IMR-90 (cell line): ENCODE measurements at regions not wholly inside any gene's neighbourhood (a gene's known extent, or its start where the extent isn't known, plus 50 kb on each side); places are given as distances from the start of the nearest gene placed in this dataset.

Source experiments
- ATAC-seq: fragments of 200-7000 bp; cut with Tn5 transposase; 2 replicates; pipeline ENCODE4 v1.9.1; 2020; ENCODE audit warnings: low read depth, mild to moderate bottlenecking, moderate library complexity
- BruUV-seq: library from RNA; stranded (reverse); fragments of 400-500 nt; replicated peaks from 2 replicates; lab custom pipeline; 2021; lab: Mats Ljungman, UMichigan
- CTCF ChIA-PET: fragments of 300-600 bp; formaldehyde crosslinking; extraction: SDS; loops from one replicate; lab custom pipeline; 2021; ENCODE audit warnings: antibody characterized with exemption; lab: Yijun Ruan, JAX
- POLR2A ChIA-PET: fragments of 300-600 bp; sonication (Branson Sonifier 250); formaldehyde crosslinking; loops from one replicate; lab custom pipeline; 2022; ENCODE audit warnings: antibody characterized with exemption; ENCODE audit not compliant: unreplicated experiment; lab: Charles Lee
- DNase-seq: peaks from one replicate; pipeline ENCODE4 v3.0.0; 2013
- H2AFZ ChIP-seq: replicated peaks from 2 replicates; pipeline ENCODE3; 2013; ENCODE audit warnings: low read length, mild to moderate bottlenecking; ENCODE audit not compliant: poor library complexity
- H2AK5ac ChIP-seq: 2 replicates; pipeline ENCODE4 v1.6.1; 2013; ENCODE audit warnings: low read depth, low read length, inconsistent platforms
- H2AK9ac ChIP-seq: replicated peaks from 2 replicates; pipeline ENCODE3; 2013; ENCODE audit warnings: mild to moderate bottlenecking, low read depth, low read length, moderate library complexity; ENCODE audit not compliant: poor library complexity
- H2BK120ac ChIP-seq: 2 replicates; pipeline ENCODE4 v1.6.1; 2013; ENCODE audit warnings: low read depth, low read length, inconsistent platforms
- H2BK15ac ChIP-seq: 3 replicates; pipeline ENCODE4 v1.6.1; 2013; ENCODE audit warnings: low read depth, low read length, inconsistent platforms
- H2BK20ac ChIP-seq: 2 replicates; pipeline ENCODE4 v1.6.1; 2013; ENCODE audit warnings: low read depth, mild to moderate bottlenecking, inconsistent platforms, low read length, moderate library complexity
- H2BK5ac ChIP-seq: 2 replicates; pipeline ENCODE4 v1.6.1; 2013; ENCODE audit warnings: mild to moderate bottlenecking, low read depth, low read length, inconsistent platforms; ENCODE audit not compliant: poor library complexity, severe bottlenecking
- H3K14ac ChIP-seq: replicated peaks from 2 replicates; pipeline ENCODE4 v1.6.1; 2013; ENCODE audit warnings: low read depth, low read length, inconsistent platforms
- H3K18ac ChIP-seq: 2 replicates; pipeline ENCODE4 v1.6.1; 2013; ENCODE audit warnings: low read depth, low read length, control low read depth
- H3K23ac ChIP-seq: 2 replicates; pipeline ENCODE4 v1.6.1; 2013; ENCODE audit warnings: low read depth, low read length, inconsistent platforms
- H3K27ac ChIP-seq: 2 replicates; pipeline ENCODE4 v1.5.1; 2013; ENCODE audit warnings: mild to moderate bottlenecking, control low read depth, low read length; ENCODE audit not compliant: insufficient read depth
- H3K27me3 ChIP-seq: 2 replicates; pipeline ENCODE4 v1.6.1; 2013; ENCODE audit warnings: low read length; ENCODE audit not compliant: control insufficient read depth, insufficient read depth
- H3K36me3 ChIP-seq: 2 replicates; pipeline ENCODE4 v1.6.1; 2013; ENCODE audit warnings: low read length, mixed read lengths; ENCODE audit not compliant: control insufficient read depth, insufficient read depth
- H3K4ac ChIP-seq: 2 replicates; pipeline ENCODE4 v1.6.1; 2013; ENCODE audit warnings: low read depth, low read length, inconsistent platforms
- H3K4me1 ChIP-seq: 2 replicates; pipeline ENCODE4 v1.6.1; 2013; ENCODE audit warnings: low read length, mixed read lengths; ENCODE audit not compliant: control insufficient read depth, insufficient read depth
- H3K4me2 ChIP-seq: 2 replicates; pipeline ENCODE4 v1.6.1; 2013; ENCODE audit warnings: low read depth, mild to moderate bottlenecking, control low read depth, low read length, moderate library complexity
- H3K4me3 ChIP-seq: 2 replicates; pipeline ENCODE4 v1.5.1; 2013; ENCODE audit warnings: low read depth, mild to moderate bottlenecking, control low read depth, low read length, moderate library complexity; ENCODE audit not compliant: insufficient read depth
- H3K56ac ChIP-seq: 2 replicates; pipeline ENCODE4 v1.6.1; 2013; ENCODE audit warnings: low read length, inconsistent platforms; ENCODE audit not compliant: insufficient read depth; ENCODE audit errors: extremely low read depth
- H3K79me1 ChIP-seq, 2 experiments: 2 replicates each; pipeline ENCODE4 v1.6.1; 2013; ENCODE audit warnings: low read length in 2 of 2, inconsistent platforms in 1 of 2, low read depth in 1 of 2
- H3K9ac ChIP-seq: 2 replicates; pipeline ENCODE4 v1.6.1; 2013; ENCODE audit warnings: low read depth, low read length, control low read depth
- H3K9me1 ChIP-seq: 2 replicates; pipeline ENCODE4 v1.6.1; 2013; ENCODE audit warnings: low read length, inconsistent platforms; ENCODE audit not compliant: insufficient read depth
- H3K9me3 ChIP-seq: 2 replicates; pipeline ENCODE4 v1.6.1; 2013; ENCODE audit warnings: low read length; ENCODE audit not compliant: control insufficient read depth, insufficient read depth
- H4K20me1 ChIP-seq: 2 replicates; pipeline ENCODE4 v1.6.1; 2013; ENCODE audit warnings: low read length, inconsistent platforms; ENCODE audit not compliant: insufficient read depth
- H4K5ac ChIP-seq: 2 replicates; pipeline ENCODE4 v1.6.1; 2013; ENCODE audit warnings: mild to moderate bottlenecking, low read depth, low read length, control low read depth
- H4K8ac ChIP-seq, 2 experiments: 2 replicates each; pipeline ENCODE4 v1.6.1; 2013; ENCODE audit warnings: low read depth in 2 of 2, low read length in 2 of 2, control low read depth in 1 of 2, inconsistent platforms in 1 of 2
- H4K91ac ChIP-seq: 2 replicates; pipeline ENCODE4 v1.6.1; 2013; ENCODE audit warnings: low read depth, low read length, inconsistent platforms; ENCODE audit not compliant: insufficient read depth
- CEBPB ChIP-seq: IDR thresholded peaks from 2 replicates; pipeline ENCODE4 v1.6.1; 2012; ENCODE audit warnings: low read depth, low read length, improper control_type of control experiment
- CHD1 ChIP-seq: IDR thresholded peaks from 2 replicates; pipeline ENCODE4 v1.6.1; 2012; ENCODE audit warnings: low read depth, low read length, improper control_type of control experiment
- FOS ChIP-seq: fragments of 150-350 bp; IDR thresholded peaks from 2 replicates; pipeline ENCODE4 v1.6.1; 2016; ENCODE audit warnings: low read depth, low read length
- MAFK ChIP-seq: IDR thresholded peaks from 2 replicates; pipeline ENCODE4 v1.6.1; 2012; ENCODE audit warnings: low read depth, low read length, improper control_type of control experiment
- MAZ ChIP-seq: IDR thresholded peaks from 2 replicates; pipeline ENCODE4 v1.6.1; 2012; ENCODE audit warnings: low read depth, mild to moderate bottlenecking, low read length, improper control_type of control experiment, moderate library complexity, borderline replicate concordance
- NFE2L2 ChIP-seq: fragments of 150-350 bp; IDR thresholded peaks from 2 replicates; pipeline ENCODE4 v1.6.1; 2016; ENCODE audit warnings: low read depth, mild to moderate bottlenecking, low read length
- POLR2A ChIP-seq: IDR thresholded peaks from 2 replicates; pipeline ENCODE4 v1.6.1; 2012; ENCODE audit warnings: mild to moderate bottlenecking, low read depth, low read length
- RAD21 ChIP-seq: IDR thresholded peaks from 2 replicates; pipeline ENCODE4 v1.6.1; 2012; ENCODE audit warnings: low read length, improper control_type of control experiment
- SMC3 ChIP-seq: fragments of 150-350 bp; IDR thresholded peaks from 2 replicates; pipeline ENCODE4 v1.6.1; 2016; ENCODE audit warnings: low read depth, mild to moderate bottlenecking, antibody characterized with exemption, low read length, moderate library complexity
- WGBS, 2 experiments: methylation state at CpG; one replicate each; pipeline versions ENCODE4 v1.1.5 to v1.1.7; 2013; ENCODE audit warnings: missing lambda C conversion rate in 2 of 2; ENCODE audit not compliant: insufficient read length in 1 of 2; ENCODE audit errors: extremely low coverage in 2 of 2; 5-methylcytosine and 5-hydroxymethylcytosine counted together
- dilution Hi-C: fragments of 300-500 bp; cut with HindIII; formaldehyde crosslinking; loops from one replicate; pipeline ENCODE4 v1.14.3; 2018; ENCODE audit warnings: low sequenced_read_pairs; ENCODE audit not compliant: unreplicated experiment
- in situ Hi-C: fragments of 300-500 bp; cut with MboI; formaldehyde crosslinking; loops from 3 replicates; pipeline ENCODE4 v1.14.3; 2019; ENCODE audit warnings: low sequenced_read_pairs, inconsistent platforms, mixed read lengths
- intact Hi-C: fragments of 100-400 bp; cut with micrococcal nuclease; formaldehyde crosslinking; loops from 2 replicates; pipeline ENCODE4 v1.10.0; 2022
- TF ChIP-seq, protein P1 (sequence below): fragments of 150-350 bp; IDR thresholded peaks from 2 replicates; pipeline ENCODE4 v1.6.1; 2017; ENCODE audit warnings: mild to moderate bottlenecking, antibody characterized with exemption, low read length, low read depth

- H3K23ac ChIP-seq, result no peak overlapping the region
- no peak overlapping the region for H2AK5ac ChIP-seq
- no peak overlapping the region for H3K56ac ChIP-seq
- no peak overlapping the region for H2BK120ac ChIP-seq
- TF ChIP-seq RAD21 (no peak), CHD1 (no peak), FOS (no peak), POLR2A (no peak), MAFK (no peak), CEBPB (no peak), NFE2L2 (no peak), MAZ (no peak), SMC3 (no peak)
- TF ChIP-seq, protein P1, sequence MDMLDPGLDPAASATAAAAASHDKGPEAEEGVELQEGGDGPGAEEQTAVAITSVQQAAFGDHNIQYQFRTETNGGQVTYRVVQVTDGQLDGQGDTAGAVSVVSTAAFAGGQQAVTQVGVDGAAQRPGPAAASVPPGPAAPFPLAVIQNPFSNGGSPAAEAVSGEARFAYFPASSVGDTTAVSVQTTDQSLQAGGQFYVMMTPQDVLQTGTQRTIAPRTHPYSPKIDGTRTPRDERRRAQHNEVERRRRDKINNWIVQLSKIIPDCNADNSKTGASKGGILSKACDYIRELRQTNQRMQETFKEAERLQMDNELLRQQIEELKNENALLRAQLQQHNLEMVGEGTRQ, result no peak
- H2AK9ac ChIP-seq, result no peak overlapping the region
- DNase-seq (no peak), ATAC-seq (no peak)
- intact Hi-C loops (no loop called here), dilution Hi-C loops (no loop called here), in situ Hi-C loops (no loop called here)
- H2BK20ac ChIP-seq, result no peak overlapping the region
- H4K8ac ChIP-seq, result no peak overlapping the region
- H3K4me3 ChIP-seq, result no peak overlapping the region
- no peak overlapping the region for H2BK15ac ChIP-seq
- no peak overlapping the region for H4K91ac ChIP-seq
- no peaks in the 10 kb centered on the region for H3K9me3 ChIP-seq
- H3K14ac ChIP-seq, result no peak overlapping the region
- CTCF ChIA-PET, result no interaction called here
- peaks cover 71% of the 10 kb centered on the region for H3K27me3 ChIP-seq
- WGBS, 2 experiments, result 96% methylated on average over 3 of the region's 5 CpGs; no CpG with 5 or more reads in 1 of the 2 experiments
- no peaks in the 10 kb centered on the region for H3K79me1 ChIP-seq
- no peak overlapping the region for H4K5ac ChIP-seq
- no peak overlapping the region for H3K9ac ChIP-seq
- no peak overlapping the region for H3K18ac ChIP-seq
- H3K9me1 ChIP-seq, result no peaks in the 10 kb centered on the region
- H3K4me1 ChIP-seq, result no peaks in the 10 kb centered on the region
- POLR2A ChIA-PET, result no interaction called here
- no peaks in the 10 kb centered on the region for H4K20me1 ChIP-seq
- no peak overlapping the region for H2BK5ac ChIP-seq
- H3K36me3 ChIP-seq, result no peaks in the 10 kb centered on the region
- no peak overlapping the region for H2AFZ ChIP-seq
- BruUV-seq, result no TSS peak
- H3K4me2 ChIP-seq, result no peak overlapping the region
- no peak overlapping the region for H3K4ac ChIP-seq
- no peak overlapping the region for H3K27ac ChIP-seq
Observed at GRCh38 chr10:78904196-78904595, 164.6 kb upstream of the ZMIZ1 start.
